HepG2 (cell line): ENCODE measurements at regions not wholly inside any gene's neighbourhood (a gene's known extent, or its start where the extent isn't known, plus 50 kb on each side); places are given as distances from the start of the nearest gene placed in this dataset.

Experiments
- ATAC-seq: fragments of 200-7000 bp; cut with Tn5 transposase; 3 replicates; pipeline ENCODE4 v1.9.1; 2020; ENCODE audit warnings: mild to moderate bottlenecking, moderate library complexity
- BruUV-seq: library from RNA; stranded (reverse); fragments of 400-500 nt; replicated peaks from 2 replicates; lab custom pipeline; 2021; lab: Mats Ljungman, UMichigan
- CTCF ChIA-PET: fragments of 300-600 bp; formaldehyde crosslinking; extraction: SDS; loops from one replicate; lab custom pipeline; 2021; ENCODE audit warnings: low total read pairs, inconsistent platforms, low intra/inter-chr PET ratio; lab: Yijun Ruan, JAX
- POLR2A ChIA-PET: fragments of 350-600 bp; sonication (Branson Sonifier 250); formaldehyde crosslinking; loops from one replicate; lab custom pipeline; 2020; ENCODE audit warnings: antibody characterized with exemption, inconsistent platforms; lab: Yijun Ruan, JAX
- DNase-seq: peaks from one replicate; pipeline ENCODE4 v3.0.0-alpha.2; 2015; ENCODE audit warnings: low spot score
- FAIRE-seq: peaks from 3 replicates; lab custom pipeline; 2011; peaks lifted over from hg19 to GRCh38; lab: Jason Lieb, UNC
- H2AFZ ChIP-seq: one replicate; pipeline ENCODE4 v1.6.1; 2011; ENCODE audit warnings: low read length, inconsistent platforms
- H3K27ac ChIP-seq: fragments of 300-600 bp; 3 replicates; pipeline ENCODE4 v1.8.0; 2011; ENCODE audit warnings: mixed run types, mild to moderate bottlenecking, mixed read lengths, low read length, inconsistent platforms; ENCODE audit not compliant: insufficient read depth; ENCODE audit errors: extremely low read length
- H3K27me3 ChIP-seq, 2 experiments: fragments of 200-600 bp in 1 of 2; 2 replicates in 1 of 2; 3 replicates in 1 of 2; pipeline versions ENCODE4 v1.6.0 to v1.8.0; 2011; ENCODE audit warnings: low read length in 2 of 2, mild to moderate bottlenecking in 2 of 2, moderate library complexity in 2 of 2, inconsistent platforms in 1 of 2; ENCODE audit not compliant: insufficient read depth in 2 of 2, control insufficient read depth in 1 of 2
- H3K36me3 ChIP-seq, 2 experiments: fragments of 200-600 bp in 1 of 2; replicated peaks in 1 of 2; 2 replicates in 1 of 2; 3 replicates in 1 of 2; pipeline versions ENCODE4 v1.5.1 to v1.8.0; 2011; ENCODE audit warnings: low read length in 2 of 2, inconsistent platforms in 1 of 2; ENCODE audit not compliant: insufficient read depth in 2 of 2, control insufficient read depth in 1 of 2
- H3K4me1 ChIP-seq: 2 replicates; pipeline ENCODE4 v1.5.1; 2012; ENCODE audit warnings: low read length, inconsistent platforms; ENCODE audit not compliant: insufficient read depth
- H3K4me2 ChIP-seq: 2 replicates; pipeline ENCODE4 v1.6.0; 2011; ENCODE audit warnings: low read depth, low read length, inconsistent platforms
- H3K4me3 ChIP-seq, 3 experiments: fragments of 200-600 bp in 1 of 3; sonication (generic), shearing (Covaris generic) in 1 of 3; replicated peaks in 1 of 3; 2 replicates each; pipeline ENCODE4 v1.5.1; 2011 to 2016; ENCODE audit warnings: low read length in 3 of 3, inconsistent platforms in 2 of 3, low read depth in 2 of 3, mild to moderate bottlenecking in 2 of 3, control low read depth in 1 of 3, mixed read lengths in 1 of 3; ENCODE audit not compliant: insufficient read depth in 1 of 3
- H3K79me2 ChIP-seq: one replicate; pipeline ENCODE4 v1.6.1; 2011; ENCODE audit warnings: low read length, inconsistent platforms; ENCODE audit not compliant: insufficient read depth
- H3K9ac ChIP-seq: 2 replicates; pipeline ENCODE4 v1.6.0; 2011; ENCODE audit warnings: mild to moderate bottlenecking, low read depth, low read length, inconsistent platforms; ENCODE audit not compliant: insufficient read depth
- H3K9me3 ChIP-seq: 2 replicates; pipeline ENCODE4 v1.5.1; 2012; ENCODE audit warnings: mild to moderate bottlenecking, low read length
- H4K20me1 ChIP-seq: 2 replicates; pipeline ENCODE4 v1.6.0; 2011; ENCODE audit warnings: inconsistent platforms, mild to moderate bottlenecking, low read length, moderate library complexity; ENCODE audit not compliant: insufficient read depth
- TARDBP ChIP-seq: sonication (generic); formaldehyde crosslinking; IDR thresholded peaks from 2 replicates; pipeline ENCODE4 v1.8.0; 2022; ENCODE audit warnings: mild to moderate bottlenecking, missing genetic modification reagents
- ZFAT ChIP-seq: sonication (generic); formaldehyde crosslinking; conservative IDR thresholded peaks from 2 replicates; pipeline ENCODE4 v1.8.1; 2023; ENCODE audit warnings: missing genetic modification reagents, inconsistent platforms
- ZFP36 ChIP-seq: fragments of 150-350 bp; IDR thresholded peaks from 2 replicates; pipeline ENCODE4 v1.6.1; 2018; ENCODE audit warnings: borderline replicate concordance, low read length, low read depth; ENCODE audit not compliant: partially characterized antibody
- ZNF34 ChIP-seq: sonication (generic); formaldehyde crosslinking; IDR thresholded peaks from 2 replicates; pipeline ENCODE4 v1.4.0; 2020; ENCODE audit warnings: mild to moderate bottlenecking, missing genetic modification reagents, borderline replicate concordance
- ZNF652 ChIP-seq: IDR thresholded peaks from 2 replicates; pipeline ENCODE4 v1.6.1; 2016; ENCODE audit warnings: low read depth, borderline replicate concordance
- ZNF720 ChIP-seq: sonication (generic); formaldehyde crosslinking; IDR thresholded peaks from 2 replicates; pipeline ENCODE4 v1.4.0; 2020; ENCODE audit warnings: missing genetic modification reagents
- ZSCAN31 ChIP-seq: sonication (generic); formaldehyde crosslinking; IDR thresholded peaks from 2 replicates; pipeline ENCODE4 v1.5.0; 2020; ENCODE audit warnings: low read depth, mild to moderate bottlenecking, missing genetic modification reagents
- WGBS: methylation state at CpG from one replicate; pipeline ENCODE4 v1.1.6; 2017; ENCODE audit warnings: low lambda C conversion rate; 5-methylcytosine and 5-hydroxymethylcytosine counted together
- in situ Hi-C: cut with HindIII; loops from 2 replicates; pipeline ENCODE4 v1.10.0; 2017; ENCODE audit warnings: low pct_unique_long_range_greater_than_20kb; ENCODE audit not compliant: extremely low pct_ligation_motif_present
- intact Hi-C: fragments of 100-400 bp; cut with micrococcal nuclease; formaldehyde crosslinking; loops from one replicate; pipeline ENCODE4 v1.10.0; 2022; ENCODE audit not compliant: unreplicated experiment
- TF ChIP-seq, protein P1 (sequence below): sonication (generic); formaldehyde crosslinking; IDR thresholded peaks from 2 replicates; pipeline ENCODE4 v1.4.0; 2020; ENCODE audit warnings: mild to moderate bottlenecking, missing genetic modification reagents
- TF ChIP-seq, protein P2 (sequence below): sonication (generic); formaldehyde crosslinking; IDR thresholded peaks from 2 replicates; pipeline ENCODE4 v1.8.1; 2023; ENCODE audit warnings: missing genetic modification reagents, inconsistent platforms, borderline replicate concordance

DNA sequence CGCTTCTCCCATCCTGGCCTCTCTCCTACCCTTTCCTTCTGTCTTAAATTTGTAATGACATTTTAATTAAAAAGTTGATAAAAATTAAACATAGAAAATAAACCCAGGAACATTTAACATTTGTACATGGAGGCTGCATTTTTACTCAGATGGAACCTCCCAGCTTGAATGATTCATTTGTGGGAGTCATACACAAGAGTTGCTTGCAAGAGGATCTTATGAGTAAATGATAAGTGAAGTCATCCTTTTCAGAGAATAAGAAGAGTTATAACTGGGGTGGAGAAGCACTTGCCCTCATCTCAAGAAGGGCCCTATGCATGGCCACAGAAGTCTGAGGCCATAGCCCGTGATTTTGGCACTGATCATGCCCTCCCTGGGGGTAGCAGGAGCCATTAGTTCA lies 482.9 kb upstream of the BOD1L1 start:
- BruUV-seq: no TSS peak
- intact Hi-C loops (no loop called here), in situ Hi-C loops (no loop called here)
- DNase-seq: no peak
- no peaks in the 10 kb centered on the region for H3K27me3 ChIP-seq
- H4K20me1 ChIP-seq: no peaks in the 10 kb centered on the region
- no peak overlapping the region for H3K27ac ChIP-seq
- ATAC-seq: no peak
- no peak overlapping the region for H3K4me3 ChIP-seq
- no peaks in the 10 kb centered on the region for H3K79me2 ChIP-seq
- CTCF ChIA-PET: no interaction called here
- no peaks in the 10 kb centered on the region for H3K36me3 ChIP-seq
- FAIRE-seq: no peak
- TF ChIP-seq ZNF34 (CRISPR knock-in tag): no peak
- TF ChIP-seq ZFAT (CRISPR knock-in tag): no peak
- TF ChIP-seq, protein P1, sequence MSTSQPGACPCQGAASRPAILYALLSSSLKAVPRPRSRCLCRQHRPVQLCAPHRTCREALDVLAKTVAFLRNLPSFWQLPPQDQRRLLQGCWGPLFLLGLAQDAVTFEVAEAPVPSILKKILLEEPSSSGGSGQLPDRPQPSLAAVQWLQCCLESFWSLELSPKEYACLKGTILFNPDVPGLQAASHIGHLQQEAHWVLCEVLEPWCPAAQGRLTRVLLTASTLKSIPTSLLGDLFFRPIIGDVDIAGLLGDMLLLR: no peak
- TF ChIP-seq, protein P2, sequence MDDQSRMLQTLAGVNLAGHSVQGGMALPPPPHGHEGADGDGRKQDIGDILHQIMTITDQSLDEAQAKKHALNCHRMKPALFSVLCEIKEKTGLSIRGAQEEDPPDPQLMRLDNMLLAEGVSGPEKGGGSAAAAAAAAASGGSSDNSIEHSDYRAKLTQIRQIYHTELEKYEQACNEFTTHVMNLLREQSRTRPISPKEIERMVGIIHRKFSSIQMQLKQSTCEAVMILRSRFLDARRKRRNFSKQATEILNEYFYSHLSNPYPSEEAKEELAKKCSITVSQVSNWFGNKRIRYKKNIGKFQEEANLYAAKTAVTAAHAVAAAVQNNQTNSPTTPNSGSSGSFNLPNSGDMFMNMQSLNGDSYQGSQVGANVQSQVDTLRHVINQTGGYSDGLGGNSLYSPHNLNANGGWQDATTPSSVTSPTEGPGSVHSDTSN: no peak
- TF ChIP-seq ZFP36: no peak
- no peak for TF ChIP-seq TARDBP (CRISPR knock-in tag)
- TF ChIP-seq ZSCAN31 (CRISPR knock-in tag): no peak
- TF ChIP-seq ZNF720 (CRISPR knock-in tag): no peak
- no peak for TF ChIP-seq ZNF652 (CRISPR knock-in tag)
- no peaks in the 10 kb centered on the region for H3K4me1 ChIP-seq
- WGBS: 18% methylated on average over 2 of the region's 2 CpGs
- no peak overlapping the region for H3K9ac ChIP-seq
- H2AFZ ChIP-seq: no peak overlapping the region
- POLR2A ChIA-PET: no interaction called here
- H3K4me2 ChIP-seq: no peak overlapping the region
- H3K9me3 ChIP-seq: peaks cover 83% of the 10 kb centered on the region
